ENCODE measurements at regions not wholly inside any gene's neighbourhood (a gene's known extent, or its start where the extent isn't known, plus 50 kb on each side); places are given as distances from the start of the nearest gene placed in this dataset.

DNA sequence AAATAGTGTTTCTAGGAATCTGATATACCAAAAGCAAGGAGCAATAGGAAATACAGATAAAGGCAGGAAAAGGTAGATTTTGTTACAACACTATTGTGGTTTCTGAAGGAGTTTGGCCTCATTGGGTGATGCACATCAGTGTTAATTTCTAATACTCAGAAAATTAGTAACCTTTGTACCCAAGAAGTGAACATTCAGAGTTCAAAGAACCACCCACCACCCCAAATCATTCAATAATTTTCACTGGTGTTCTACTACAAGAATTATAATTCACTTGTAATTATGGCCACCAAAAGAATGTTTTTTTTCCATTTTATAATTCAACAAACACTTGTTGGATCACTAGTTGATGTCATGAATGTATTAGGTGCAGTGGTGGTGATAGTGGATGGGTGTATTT lies 183.3 kb downstream of the UBE2E3 start (continued):
- no peak for TF ChIP-seq PATZ1 (CRISPR knock-in tag; IDR thresholded peaks at IDR 0.05; ENCODE audit: borderline replicate concordance)
- TF ChIP-seq TSHZ2 (CRISPR knock-in tag; IDR thresholded peaks at IDR 0.05), result no peak
- TF ChIP-seq TOX (CRISPR knock-in tag; IDR thresholded peaks at IDR 0.05; ENCODE audit: borderline replicate concordance), result no peak
- TF ChIP-seq, protein P1, sequence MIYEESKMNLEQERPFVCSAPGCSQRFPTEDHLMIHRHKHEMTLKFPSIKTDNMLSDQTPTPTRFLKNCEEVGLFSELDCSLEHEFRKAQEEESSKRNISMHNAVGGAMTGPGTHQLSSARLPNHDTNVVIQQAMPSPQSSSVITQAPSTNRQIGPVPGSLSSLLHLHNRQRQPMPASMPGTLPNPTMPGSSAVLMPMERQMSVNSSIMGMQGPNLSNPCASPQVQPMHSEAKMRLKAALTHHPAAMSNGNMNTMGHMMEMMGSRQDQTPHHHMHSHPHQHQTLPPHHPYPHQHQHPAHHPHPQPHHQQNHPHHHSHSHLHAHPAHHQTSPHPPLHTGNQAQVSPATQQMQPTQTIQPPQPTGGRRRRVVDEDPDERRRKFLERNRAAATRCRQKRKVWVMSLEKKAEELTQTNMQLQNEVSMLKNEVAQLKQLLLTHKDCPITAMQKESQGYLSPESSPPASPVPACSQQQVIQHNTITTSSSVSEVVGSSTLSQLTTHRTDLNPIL (CRISPR knock-in tag; IDR thresholded peaks at IDR 0.05; ENCODE audit: low read depth), result no peak

DNA sequence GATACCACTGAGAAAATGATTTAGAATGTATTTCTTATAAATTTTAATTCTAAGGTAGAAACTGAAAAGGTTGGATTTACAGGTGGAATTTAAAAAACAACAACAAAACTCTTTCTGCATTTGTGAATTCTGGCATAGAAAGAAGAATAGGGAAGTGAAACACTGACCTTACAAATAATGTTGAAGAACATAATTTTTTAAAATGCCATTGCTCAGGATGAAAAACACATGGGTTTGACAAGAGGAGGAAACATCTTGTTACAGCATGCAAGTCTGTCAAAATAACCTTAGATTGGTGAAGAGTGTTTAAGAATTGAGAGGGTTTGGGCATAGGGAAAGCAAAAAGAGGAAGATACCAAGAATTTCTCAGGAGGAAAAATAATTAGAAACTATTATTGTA lies 184.3 kb downstream of the UBE2E3 start:
- no peak for ATAC-seq
- TF ChIP-seq SNAI2 (CRISPR knock-in tag; IDR thresholded peaks at IDR 0.05) (no peak), ISL1 (CRISPR knock-in tag; IDR thresholded peaks at IDR 0.05) (no peak), TCF4 (CRISPR knock-in tag; IDR thresholded peaks at IDR 0.05; ENCODE audit: borderline replicate concordance) (no peak), CSDC2 (CRISPR knock-in tag; IDR thresholded peaks at IDR 0.05) (no peak)

- TF ChIP-seq RARB (CRISPR knock-in tag; IDR thresholded peaks at IDR 0.05) (no peak), ZNF565 (CRISPR knock-in tag; conservative IDR thresholded peaks at IDR 0.05; ENCODE audit: low read depth) (no peak), ZNF8 (CRISPR knock-in tag; IDR thresholded peaks at IDR 0.05) (no peak), TOX (CRISPR knock-in tag; IDR thresholded peaks at IDR 0.05; ENCODE audit: borderline replicate concordance) (no peak), ISL1 (CRISPR knock-in tag; IDR thresholded peaks at IDR 0.05) (no peak), ARNTL (CRISPR knock-in tag; IDR thresholded peaks at IDR 0.05; ENCODE audit: borderline replicate concordance, low read depth) (no peak), TCF4 (CRISPR knock-in tag; IDR thresholded peaks at IDR 0.05; ENCODE audit: borderline replicate concordance) (no peak), CSDC2 (CRISPR knock-in tag; IDR thresholded peaks at IDR 0.05) (no peak), ZFP30 (CRISPR knock-in tag; IDR thresholded peaks at IDR 0.05) (no peak), SNAI2 (CRISPR knock-in tag; IDR thresholded peaks at IDR 0.05) (no peak), PPARA (CRISPR knock-in tag; IDR thresholded peaks at IDR 0.05; ENCODE audit: borderline replicate concordance) (no peak), PATZ1 (CRISPR knock-in tag; IDR thresholded peaks at IDR 0.05; ENCODE audit: borderline replicate concordance) (no peak), ESRRG (CRISPR knock-in tag; IDR thresholded peaks at IDR 0.05) (no peak), ZNF70 (CRISPR knock-in tag; IDR thresholded peaks at IDR 0.05) (no peak)
- TF ChIP-seq, protein P2, sequence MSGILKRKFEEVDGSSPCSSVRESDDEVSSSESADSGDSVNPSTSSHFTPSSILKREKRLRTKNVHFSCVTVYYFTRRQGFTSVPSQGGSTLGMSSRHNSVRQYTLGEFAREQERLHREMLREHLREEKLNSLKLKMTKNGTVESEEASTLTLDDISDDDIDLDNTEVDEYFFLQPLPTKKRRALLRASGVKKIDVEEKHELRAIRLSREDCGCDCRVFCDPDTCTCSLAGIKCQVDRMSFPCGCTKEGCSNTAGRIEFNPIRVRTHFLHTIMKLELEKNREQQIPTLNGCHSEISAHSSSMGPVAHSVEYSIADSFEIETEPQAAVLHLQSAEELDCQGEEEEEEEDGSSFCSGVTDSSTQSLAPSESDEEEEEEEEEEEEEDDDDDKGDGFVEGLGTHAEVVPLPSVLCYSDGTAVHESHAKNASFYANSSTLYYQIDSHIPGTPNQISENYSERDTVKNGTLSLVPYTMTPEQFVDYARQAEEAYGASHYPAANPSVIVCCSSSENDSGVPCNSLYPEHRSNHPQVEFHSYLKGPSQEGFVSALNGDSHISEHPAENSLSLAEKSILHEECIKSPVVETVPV (CRISPR knock-in tag; IDR thresholded peaks at IDR 0.05), result no peak
- TF ChIP-seq, protein P1 (CRISPR knock-in tag; IDR thresholded peaks at IDR 0.05; ENCODE audit: low read depth), result no peak
- no peak for ATAC-seq
Observed at GRCh38 chr2:181165199-181165868, 184.9 kb downstream of the UBE2E3 start.

Data from SK-N-SH treated with all-trans-retinoic acid at 6 μM for 48 hours (cell line).